Testis (tissue), 2 donors: ENCODE measurements at regions not wholly inside any gene's neighbourhood (a gene's known extent, or its start where the extent isn't known, plus 50 kb on each side); places are given as distances from the start of the nearest gene placed in this dataset.

Source experiments
- CTCF ChIP-seq, 3 experiments: fragments of 450-650 bp in 2 of 3; fragments of 200-600 bp in 1 of 3; sonication (generic) in 1 of 3; IDR thresholded peaks; one replicate each; pipeline ENCODE4 v1.5.1; 2016 to 2019; ENCODE audit warnings: antibody characterized with exemption in 3 of 3, mild to moderate bottlenecking in 2 of 3, moderate library complexity in 1 of 3
- POLR2A ChIP-seq: fragments of 450-650 bp; IDR thresholded peaks from one replicate; pipeline ENCODE4 v1.6.1; 2017; ENCODE audit warnings: antibody characterized with exemption, mild to moderate bottlenecking, moderate library complexity

GRCh38 chr4:29311247-29311646, 1408.9 kb upstream of the PCDH7 start:
- TF ChIP-seq CTCF (IDR thresholded peaks at IDR 0.05) (no peak), POLR2A (no peak)
